GM12873 (cell line): ENCODE measurements at regions not wholly inside any gene's neighbourhood (a gene's known extent, or its start where the extent isn't known, plus 50 kb on each side); places are given as distances from the start of the nearest gene placed in this dataset.

Source experiments
- TF ChIP-seq, protein P1 (sequence below): IDR thresholded peaks from 2 replicates; pipeline ENCODE4 v1.5.1; 2012; ENCODE audit warnings: low read depth, mild to moderate bottlenecking, moderate library complexity, low read length, control low read depth; ENCODE audit not compliant: insufficient read depth; ENCODE audit errors: missing control alignments

DNA sequence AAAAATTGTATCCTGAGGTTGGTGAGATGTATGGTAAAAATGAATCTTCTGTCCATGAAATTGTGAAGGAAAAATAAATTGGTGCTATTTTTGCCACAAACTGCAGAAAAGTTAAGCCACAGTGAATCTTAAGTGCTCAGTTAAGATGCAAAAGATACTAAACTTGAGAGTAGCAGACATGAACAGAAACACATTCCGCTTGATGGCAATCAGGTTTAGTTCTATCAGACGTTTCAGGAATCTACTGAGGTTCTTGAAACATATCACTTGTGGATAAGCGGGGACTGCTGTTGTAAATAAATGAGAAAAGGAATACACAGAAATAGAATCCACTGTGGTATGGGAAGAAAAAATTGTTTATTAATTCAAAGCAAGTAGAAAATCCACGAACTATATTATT, 311.2 kb upstream of the PRR16 start:
- TF ChIP-seq, protein P1, sequence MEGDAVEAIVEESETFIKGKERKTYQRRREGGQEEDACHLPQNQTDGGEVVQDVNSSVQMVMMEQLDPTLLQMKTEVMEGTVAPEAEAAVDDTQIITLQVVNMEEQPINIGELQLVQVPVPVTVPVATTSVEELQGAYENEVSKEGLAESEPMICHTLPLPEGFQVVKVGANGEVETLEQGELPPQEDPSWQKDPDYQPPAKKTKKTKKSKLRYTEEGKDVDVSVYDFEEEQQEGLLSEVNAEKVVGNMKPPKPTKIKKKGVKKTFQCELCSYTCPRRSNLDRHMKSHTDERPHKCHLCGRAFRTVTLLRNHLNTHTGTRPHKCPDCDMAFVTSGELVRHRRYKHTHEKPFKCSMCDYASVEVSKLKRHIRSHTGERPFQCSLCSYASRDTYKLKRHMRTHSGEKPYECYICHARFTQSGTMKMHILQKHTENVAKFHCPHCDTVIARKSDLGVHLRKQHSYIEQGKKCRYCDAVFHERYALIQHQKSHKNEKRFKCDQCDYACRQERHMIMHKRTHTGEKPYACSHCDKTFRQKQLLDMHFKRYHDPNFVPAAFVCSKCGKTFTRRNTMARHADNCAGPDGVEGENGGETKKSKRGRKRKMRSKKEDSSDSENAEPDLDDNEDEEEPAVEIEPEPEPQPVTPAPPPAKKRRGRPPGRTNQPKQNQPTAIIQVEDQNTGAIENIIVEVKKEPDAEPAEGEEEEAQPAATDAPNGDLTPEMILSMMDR: no peak

DNA sequence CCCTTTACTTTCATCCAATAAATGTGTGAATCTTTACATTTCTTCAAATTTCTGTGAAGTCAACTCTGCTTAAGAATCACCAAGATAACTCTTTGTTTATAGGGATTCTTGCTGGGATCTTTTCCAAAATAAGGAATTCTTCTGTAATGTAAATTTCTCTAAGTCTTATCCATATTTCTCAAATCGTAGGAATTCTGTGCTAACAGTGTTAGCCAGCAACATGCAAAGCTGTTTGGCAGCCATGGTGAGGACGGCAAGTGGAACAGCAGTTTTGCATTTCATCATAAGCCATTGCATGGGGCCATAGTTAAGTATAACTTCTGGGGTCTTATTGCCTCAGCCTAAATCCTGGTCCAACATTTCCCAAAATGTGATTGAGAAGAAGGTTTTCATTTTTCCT, 310.5 kb upstream of the PRR16 start:
- TF ChIP-seq, protein P1: no peak

DNA sequence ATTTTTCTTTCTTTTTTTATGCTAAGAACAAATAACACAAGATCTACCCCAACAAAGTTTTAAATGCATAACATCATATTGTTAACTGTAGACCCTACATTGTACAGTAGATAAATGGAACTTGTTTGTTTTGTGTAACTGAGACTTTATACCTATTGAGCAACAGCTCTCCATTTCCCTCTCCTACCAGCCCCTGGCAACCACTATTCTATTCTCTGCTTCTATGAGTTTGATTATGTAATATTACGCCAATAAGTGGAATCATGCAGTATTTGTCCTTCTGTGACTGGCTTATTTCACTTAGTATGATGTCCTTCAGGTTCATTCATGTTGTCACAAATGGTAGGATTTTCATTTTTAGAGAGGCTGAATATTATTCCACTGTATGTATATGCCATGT, 308.2 kb upstream of the PRR16 start:
- TF ChIP-seq, protein P1: no peak

DNA sequence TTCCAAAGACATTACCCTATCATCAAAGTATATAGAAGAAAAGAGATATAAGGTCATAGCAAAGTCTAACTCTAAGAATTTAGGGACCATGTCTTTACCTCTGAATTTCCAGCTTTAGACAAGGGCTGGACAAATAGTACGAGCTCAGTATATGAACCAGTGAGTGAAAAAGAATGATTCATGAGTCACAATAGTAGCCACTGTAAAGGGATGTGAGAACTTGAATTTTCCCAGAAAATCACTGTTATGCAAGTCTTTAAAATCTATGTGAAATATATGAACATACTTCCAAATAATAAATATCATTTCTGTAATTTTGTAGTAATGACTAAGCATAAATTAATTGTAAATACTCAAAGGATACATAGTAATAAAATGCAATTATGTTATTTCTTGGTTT, 305.9 kb upstream of the PRR16 start:
- TF ChIP-seq, protein P1: no peak

DNA sequence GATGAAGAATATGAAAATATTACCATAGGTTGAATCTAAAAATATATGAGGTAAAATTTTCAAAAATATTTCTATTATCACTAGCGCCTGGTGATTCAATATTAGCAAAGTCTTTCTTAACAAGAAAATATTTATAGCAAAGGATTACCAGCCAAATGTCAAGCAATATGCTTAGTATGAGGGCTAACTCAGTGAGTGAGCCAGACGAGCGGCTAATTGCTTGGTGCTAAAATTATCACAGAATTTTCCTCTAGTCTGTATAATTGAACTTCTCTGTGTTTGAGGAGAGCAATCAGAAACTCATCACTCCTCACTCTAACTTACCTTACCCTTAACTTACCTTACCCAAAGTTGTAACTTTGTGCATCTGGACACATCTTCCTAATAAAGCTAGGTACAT, 304.9 kb upstream of the PRR16 start:
- TF ChIP-seq, protein P1: no peak

DNA sequence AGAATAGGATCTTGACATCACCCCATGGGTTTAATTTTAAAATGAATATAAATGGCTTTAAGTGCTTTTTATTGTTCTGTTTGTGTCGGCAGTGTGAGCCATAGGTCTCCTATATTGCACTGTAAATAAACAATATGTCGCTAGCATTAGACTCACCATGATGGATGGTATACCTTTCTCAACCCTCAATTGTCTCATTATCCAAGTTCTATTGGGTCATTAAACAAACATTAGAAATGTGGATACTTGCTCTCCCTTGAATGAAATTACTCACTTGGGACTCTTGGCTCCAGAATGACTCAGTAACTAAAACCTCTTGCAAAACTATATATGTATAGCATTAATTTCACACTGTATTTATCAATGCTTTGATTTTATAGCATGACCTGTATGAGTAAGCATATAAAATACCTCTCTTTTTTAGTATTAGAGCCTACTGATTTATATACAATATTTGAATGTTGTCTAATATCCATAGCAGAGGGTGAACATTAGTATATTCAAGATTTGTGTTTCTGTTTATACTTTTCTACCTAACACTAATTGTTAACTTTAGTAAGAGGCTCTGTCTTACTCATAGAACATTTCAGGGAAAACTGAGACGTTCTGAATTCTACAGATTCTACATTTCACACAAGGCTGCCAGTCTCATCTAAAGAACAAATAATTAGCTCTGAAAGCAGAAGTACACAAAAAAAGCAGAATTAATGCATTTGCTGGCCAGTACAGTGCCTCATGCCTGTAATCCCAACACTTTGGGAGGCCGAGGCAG, 303.8 kb upstream of the PRR16 start:
- TF ChIP-seq, protein P1: no peak

DNA sequence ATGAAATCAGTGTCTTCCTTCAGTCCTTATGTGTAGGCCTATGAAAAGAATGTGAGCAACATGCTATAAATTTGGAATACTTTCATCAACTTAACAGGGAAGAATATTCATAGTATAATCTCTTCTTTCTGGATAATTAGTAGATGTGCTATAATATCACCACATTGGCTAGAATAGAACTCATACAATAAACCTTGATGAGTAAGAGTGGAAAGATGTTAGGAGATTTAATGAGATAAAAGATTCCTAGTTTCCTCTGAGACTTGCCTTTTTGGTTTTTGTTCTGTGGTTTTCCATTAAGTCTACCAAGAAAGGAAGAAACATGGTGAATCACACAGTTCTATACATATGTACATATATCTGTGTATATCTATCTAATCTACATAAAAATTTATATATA, 301.8 kb upstream of the PRR16 start:
- TF ChIP-seq, protein P1: no peak

DNA sequence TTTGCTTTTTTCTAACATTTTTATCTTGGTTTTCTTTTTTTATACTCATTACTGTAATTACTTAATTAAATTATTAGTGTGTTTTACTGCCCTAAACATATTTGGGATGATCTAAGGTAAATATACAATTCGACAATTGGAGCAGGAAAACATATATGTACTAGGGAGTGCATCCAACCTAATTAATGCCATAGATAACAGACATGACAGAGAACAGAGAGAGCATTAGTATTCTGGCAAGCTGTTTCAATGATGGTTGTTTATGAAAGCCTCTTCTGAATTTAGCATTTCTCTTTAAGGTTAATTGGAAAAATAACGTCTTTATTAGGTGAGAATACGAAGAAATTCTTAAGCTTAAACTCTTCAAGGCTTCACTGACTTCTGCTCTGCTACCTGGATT, 300.1 kb upstream of the PRR16 start:
- TF ChIP-seq, protein P1: no peak
